Activated CD8-positive, alpha-beta memory T cell treated with anti-CD3 and anti-CD28 coated beads, Interleukin-2, amount 50 U/mL, for 48 hours (primary cell): ENCODE measurements at regions not wholly inside any gene's neighbourhood (a gene's known extent, or its start where the extent isn't known, plus 50 kb on each side); places are given as distances from the start of the nearest gene placed in this dataset.
"Not testable (repeated sequence)": the region's sequence is repeated elsewhere in the genome, so short reads cannot be mapped to it uniquely, and the experiment has no call there.

Source experiments
- DNase-seq: peaks from one replicate; pipeline ENCODE4 v3.0.0-alpha.2; 2020

DNA sequence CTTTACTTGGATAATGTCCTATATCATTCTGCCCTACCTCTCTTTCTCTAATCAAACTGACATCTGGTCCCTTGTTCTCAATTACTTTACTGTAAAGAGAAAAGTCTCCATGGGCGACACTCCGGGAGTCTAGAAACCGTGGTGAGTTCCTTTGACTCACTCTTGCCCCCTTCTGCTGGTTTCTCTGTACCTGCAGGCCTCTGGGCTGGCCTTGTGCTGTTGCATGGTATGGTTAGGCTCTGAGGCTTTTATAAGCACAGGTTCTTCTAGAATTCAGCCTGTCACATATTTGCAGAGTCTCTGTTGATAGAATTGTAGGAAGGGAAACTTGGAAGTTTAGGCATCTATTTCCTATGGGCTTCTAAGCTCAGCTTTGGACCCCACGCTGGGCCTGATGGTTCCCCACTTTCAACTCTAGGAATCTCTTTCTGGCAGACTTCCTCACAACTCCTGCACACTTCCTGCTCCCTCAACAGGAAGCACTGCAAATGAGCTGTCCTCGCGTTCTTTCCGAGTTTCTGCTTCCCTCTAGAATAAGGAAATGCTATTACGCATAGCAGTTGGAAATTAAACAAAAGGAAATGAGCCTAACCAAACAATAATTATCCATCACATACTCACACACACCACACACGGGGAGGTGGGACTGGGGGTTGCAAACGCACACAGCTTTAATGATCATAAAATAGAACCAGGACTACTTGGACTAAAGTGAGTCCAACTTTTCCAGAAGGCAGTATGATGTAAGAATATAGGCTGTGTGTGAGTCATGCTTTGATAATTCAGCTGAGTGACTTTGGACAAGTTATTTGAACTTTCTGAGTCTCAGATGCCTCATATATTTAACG is 683.3 kb downstream of the QKI start:
- no peak for DNase-seq

- no peak for DNase-seq
Measured at GRCh38 chr6:164097056-164097455, 682.5 kb downstream of the QKI start.

GRCh38 chr6:164095056-164095455 is 680.5 kb downstream of the QKI start:
- DNase-seq, result no peak

GRCh38 chr6:164087870-164088269 is 673.4 kb downstream of the QKI start:
- no peak for DNase-seq

DNA sequence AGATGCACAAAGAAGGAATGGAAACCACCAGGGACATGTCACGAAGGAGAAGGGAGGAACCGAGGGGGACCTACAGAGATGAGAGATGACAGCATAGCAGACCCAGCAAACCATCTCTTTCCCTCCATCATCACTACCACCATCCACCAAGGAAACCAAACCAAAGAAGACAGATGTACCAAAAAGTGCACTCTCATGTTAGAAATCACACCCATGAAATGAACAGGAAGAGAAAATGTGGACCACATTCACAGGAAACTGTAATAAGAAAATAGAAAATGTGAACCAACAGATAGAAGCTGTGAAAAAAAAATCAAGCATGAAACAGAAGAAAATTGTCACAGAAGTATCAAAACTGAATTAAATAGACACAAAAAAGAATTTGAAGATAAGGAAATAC is 672.7 kb downstream of the QKI start:
- no peak for DNase-seq

GRCh38 chr6:164086076-164086887 is 671.8 kb downstream of the QKI start:
- DNase-seq, result no peak

DNA sequence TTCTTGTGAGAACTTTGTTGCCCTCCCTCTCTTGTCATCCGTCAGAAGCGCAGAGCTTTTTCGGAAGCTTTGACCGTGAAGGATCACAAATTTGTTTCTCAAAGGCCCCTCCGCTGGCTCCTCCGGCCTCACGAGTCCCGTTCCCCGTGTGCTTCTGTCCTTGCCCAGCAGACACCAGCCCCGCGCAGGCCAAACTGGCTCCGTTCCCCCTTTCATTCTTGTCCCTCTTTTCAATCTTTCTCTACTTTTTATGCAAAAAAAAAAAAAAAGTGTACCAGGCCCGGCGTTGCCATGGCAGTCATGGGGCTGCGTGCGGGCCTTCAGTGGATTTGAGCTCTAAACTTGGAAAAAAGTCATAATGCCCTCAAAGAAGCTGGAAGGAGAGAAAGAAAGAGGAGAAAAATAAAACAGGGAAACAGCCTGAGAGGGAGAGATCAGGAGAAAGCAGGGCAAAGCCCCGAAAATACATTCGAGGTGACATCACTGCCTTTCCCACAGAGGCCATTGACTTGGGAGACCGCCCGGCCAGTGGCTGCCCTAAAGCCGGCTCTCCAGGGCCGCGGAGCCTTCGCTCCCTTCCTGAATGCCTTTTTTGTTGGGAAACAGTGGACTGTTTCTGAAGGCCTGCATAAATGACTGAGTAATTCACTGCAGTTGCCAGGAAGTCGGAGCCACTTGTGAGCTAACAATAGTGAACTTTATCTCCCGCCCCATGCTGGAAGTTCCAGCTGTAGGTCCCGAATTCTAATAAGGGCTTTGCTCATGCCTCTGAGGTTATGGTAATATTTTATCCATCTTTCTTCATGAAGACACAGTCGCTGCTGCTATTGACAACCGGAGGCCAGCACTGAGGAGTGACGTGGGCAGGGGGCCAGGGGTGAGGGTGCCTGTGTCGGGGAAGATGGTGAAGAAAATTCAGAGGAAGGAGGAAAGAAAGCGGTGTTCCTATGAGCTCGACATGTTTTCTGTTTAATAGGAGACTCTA is 670.9 kb downstream of the QKI start:
- DNase-seq, result no peak

DNA sequence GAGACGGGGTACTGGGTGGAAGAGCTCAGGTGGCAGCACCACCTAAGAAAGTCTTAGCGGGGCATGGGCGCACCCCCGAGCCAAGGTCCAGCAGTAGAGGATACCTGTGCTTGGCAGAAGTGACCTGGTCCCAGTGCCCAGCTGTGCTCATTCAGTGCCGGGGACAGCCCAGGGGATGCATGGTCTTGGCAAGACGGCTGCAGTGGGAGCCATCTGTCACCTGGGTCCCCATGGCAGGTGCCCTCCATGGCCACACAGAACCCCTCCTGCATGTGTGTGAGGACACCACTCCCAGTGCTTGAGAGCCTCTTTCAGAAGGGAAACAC is 664.7 kb downstream of the QKI start:
- no peak for DNase-seq

DNA sequence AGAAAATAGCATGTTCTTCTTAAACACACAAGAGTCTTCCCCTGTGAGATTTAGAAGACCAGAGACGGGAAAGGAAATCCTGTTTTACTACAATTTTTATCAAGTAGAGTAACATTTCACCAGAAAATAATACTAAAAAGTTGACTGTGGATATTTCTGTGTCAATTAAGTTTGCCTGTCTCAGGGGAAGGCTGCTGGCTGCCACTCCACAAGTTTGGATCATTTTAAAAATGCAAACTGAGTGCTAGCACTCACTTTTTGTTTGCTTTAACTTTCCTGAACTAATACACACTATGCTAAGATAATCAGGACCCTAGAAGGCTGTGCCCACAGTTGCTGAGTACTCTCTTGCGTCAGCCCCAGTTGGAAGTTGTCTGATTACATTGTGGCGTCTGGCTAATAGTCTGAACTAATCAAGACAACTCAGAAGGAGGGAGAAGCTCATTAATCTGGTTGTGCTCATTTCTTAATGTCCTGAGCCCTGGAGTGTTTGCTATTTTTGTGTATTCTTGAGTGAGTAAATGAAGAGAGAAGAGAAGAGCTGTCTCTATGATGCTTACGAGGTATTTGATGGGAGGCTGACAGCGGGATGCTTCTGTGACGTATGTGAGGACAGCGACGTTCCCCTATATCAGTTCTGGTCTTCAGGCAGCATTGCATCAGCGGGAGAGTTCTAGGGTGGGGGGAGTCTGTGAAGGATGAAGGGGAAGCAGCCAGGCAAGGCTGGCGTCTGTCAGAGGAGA is 664.2 kb downstream of the QKI start:
- no peak for DNase-seq

DNA sequence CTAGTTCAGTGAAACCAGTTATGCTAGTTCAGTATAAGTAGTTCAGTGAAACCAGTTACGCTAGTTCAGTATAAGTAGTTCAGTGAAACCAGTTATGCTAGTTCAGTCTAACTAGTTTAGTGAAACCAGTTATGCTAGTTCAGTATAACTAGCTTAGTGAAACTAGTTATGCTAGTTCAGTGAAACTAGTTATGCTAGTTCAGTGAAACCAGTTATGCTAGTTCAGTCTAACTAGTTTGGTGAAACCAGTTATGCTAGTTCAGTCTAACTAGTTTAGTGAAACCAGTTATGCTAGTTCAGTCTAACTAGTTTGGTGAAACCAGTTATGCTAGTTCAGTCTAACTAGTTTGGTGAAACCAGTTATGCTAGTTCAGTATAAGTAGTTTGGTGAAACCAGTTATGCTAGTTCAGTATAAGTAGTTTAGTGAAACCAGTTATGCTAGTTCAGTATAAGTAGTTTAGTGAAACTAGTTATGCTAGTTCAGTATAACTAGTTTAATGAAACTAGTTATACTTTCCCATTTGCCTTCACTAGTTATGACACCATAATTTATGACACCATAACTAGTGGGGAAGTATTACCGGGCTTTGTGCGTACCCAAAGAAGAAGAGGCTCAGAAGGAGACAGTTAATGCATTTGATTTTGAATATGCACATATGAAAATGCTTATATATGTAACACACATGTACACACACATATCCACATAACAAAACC is 662.5 kb downstream of the QKI start:
- DNase-seq, result not testable (repeated sequence)

- DNase-seq, result no peak
Measured at GRCh38 chr6:164075981-164076615, 661.6 kb downstream of the QKI start.

- no peak for DNase-seq
Measured at GRCh38 chr6:164072240-164072666, 657.7 kb downstream of the QKI start.

DNA sequence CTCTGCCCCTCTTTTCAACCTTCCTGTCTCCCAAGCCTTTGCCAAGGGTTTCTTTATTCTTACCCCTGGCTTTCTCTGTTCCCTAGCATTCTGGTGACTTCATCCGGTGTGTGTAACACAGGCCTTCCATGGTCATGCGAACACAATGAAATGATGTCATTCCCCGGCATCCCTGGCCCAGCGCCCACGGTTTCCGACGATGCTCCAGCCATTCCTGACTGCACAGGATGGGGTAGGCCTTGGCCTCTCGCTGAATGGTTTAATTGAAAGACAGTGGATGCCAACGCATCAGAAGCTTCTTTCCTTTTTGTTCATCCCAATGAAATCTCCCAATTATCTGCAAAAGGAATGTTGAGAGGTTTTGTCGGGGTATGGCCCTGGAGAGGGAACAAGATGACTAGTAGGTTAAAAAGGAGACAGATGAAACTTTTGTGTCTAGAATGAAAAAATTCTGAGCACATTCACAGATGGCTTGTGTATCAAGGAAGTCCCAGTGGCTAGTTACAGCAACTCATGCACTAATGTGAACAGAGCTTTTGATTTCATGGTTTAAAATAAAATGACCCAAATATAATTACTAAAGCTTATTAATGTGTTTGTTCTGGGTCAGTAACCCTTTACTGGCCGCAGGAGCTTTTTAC is 655.0 kb downstream of the QKI start:
- no peak for DNase-seq

DNA sequence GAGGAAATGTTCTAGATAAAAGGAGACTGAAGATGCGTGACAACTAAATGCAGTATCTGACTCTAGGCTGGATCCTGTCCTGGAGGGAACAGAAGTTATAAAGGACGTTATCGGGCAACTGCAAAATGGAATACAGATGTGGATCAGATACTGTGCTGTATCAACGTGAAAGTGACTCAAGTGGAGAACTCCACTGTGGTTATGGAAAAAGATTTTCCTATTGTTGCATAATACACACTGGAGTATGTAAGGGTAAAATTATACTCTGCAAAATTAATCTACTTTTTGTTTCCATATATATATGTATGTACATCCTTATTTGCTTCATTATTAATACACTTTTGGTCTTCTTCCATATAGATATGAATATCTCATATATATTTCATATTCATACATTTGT is 654.0 kb downstream of the QKI start:
- no peak for DNase-seq

DNA sequence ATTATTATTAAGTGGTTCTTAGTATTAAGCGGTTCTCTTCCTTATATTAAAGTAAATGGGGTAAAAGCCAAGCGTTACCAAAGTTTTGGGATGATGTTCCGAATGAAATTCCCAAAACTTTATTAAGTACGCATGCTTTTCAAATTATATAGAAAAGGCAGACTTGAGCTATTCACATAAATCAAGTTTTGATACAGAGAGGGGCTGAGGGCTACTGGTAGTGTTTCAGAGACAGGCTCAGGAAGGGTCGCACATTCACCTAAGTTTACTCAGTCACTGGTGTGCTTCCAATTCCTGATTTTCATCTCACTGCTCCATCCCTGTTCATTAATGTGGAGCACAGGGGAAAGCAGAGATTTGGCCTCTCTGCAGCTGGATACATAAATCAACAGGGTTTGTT is 652.2 kb downstream of the QKI start:
- no peak for DNase-seq

GRCh38 chr6:164066335-164066734 is 651.8 kb downstream of the QKI start:
- DNase-seq, result no peak

DNA sequence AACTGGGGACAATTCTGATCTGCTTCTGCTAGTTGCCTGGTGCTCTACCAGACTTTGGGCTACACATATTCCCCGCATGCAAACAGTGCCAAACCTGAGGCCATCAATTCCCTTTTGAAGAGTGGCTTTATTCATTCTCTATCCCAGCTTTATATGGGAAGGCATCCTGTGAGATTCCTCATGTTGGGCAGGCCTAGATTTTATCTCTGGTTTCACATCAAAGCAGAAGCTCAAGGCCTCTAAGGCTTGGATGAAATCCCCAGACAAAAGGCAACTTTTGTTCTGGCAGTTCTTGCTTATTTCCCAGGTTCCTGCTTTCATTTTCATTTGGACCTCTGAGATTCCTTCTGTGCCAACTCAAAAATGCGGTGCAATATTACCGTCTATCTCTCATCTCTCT is 648.8 kb downstream of the QKI start:
- no peak for DNase-seq

DNA sequence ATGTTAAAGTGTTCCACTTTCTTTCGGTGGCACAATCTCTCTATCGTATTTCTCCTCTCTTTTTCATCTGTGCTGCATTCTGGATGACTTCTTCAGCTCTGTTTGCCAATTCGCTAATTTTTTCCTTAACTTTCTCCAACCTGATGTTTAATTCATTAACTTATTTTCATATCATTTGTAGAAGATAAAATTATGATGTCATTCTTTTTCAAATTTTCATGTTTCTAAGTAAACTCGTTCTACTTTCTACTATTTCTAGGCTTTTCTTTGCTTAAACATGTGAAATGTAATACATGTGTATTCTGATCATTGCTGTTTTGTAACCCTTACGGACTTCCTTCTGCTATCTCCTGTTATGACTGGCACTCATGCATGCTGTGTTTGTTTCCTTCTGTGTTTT is 648.4 kb downstream of the QKI start:
- no peak for DNase-seq

- no peak for DNase-seq
Measured at GRCh38 chr6:164057876-164058275, 643.4 kb downstream of the QKI start.

DNA sequence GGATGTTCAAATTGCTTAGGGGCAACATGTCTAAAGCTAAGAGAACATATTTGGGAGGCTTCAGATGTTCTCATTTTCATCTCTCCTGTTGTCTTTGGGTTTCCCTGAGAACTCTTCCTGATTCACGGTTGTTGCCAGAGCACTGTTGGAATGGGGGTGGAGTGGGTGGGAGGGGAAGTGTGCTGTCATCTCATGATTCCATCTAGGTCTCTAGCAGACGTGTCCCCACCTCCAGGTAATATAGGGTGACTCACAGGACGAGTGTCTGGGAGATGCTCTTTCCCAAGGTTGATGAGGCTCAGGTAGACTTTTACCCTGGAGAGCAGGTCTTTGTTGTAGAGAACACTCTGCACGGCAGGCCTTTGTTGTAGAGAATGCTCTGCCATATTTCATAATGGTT is 636.9 kb downstream of the QKI start:
- DNase-seq, result no peak

DNA sequence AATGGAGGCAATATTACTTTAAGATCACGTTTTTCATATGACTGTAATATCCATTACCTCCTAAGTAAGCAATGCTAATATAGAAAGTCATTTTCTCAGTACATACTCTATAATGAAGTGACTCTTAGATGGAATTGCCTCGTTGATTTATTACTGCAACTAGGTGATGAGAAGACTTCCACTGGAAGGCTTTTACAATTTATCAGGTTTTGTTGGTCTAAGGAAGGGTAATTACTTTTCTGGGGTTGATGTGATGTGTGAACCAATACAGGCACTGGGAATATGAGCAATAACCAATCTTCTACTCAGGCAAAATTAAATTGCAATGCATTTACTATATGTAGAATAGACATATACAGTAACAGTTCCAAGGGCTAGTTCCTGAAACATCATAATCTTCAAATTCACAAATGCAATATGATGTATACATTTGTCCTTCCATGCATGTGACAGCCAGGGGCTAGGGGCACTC is 635.0 kb downstream of the QKI start:
- no peak for DNase-seq
